HepG2 (cell line): ENCODE measurements at regions not wholly inside any gene's neighbourhood (a gene's known extent, or its start where the extent isn't known, plus 50 kb on each side); places are given as distances from the start of the nearest gene placed in this dataset.

ENCODE experiments used
- ATAC-seq: fragments of 200-7000 bp; cut with Tn5 transposase; 3 replicates; pipeline ENCODE4 v1.9.1; 2020; ENCODE audit warnings: mild to moderate bottlenecking, moderate library complexity
- BruUV-seq: library from RNA; stranded (reverse); fragments of 400-500 nt; replicated peaks from 2 replicates; lab custom pipeline; 2021; lab: Mats Ljungman, UMichigan
- CTCF ChIA-PET: fragments of 300-600 bp; formaldehyde crosslinking; extraction: SDS; loops from one replicate; lab custom pipeline; 2021; ENCODE audit warnings: low total read pairs, inconsistent platforms, low intra/inter-chr PET ratio; lab: Yijun Ruan, JAX
- POLR2A ChIA-PET: fragments of 350-600 bp; sonication (Branson Sonifier 250); formaldehyde crosslinking; loops from one replicate; lab custom pipeline; 2020; ENCODE audit warnings: antibody characterized with exemption, inconsistent platforms; lab: Yijun Ruan, JAX
- DNase-seq: peaks from one replicate; pipeline ENCODE4 v3.0.0-alpha.2; 2015; ENCODE audit warnings: low spot score
- FAIRE-seq: peaks from 3 replicates; lab custom pipeline; 2011; peaks lifted over from hg19 to GRCh38; lab: Jason Lieb, UNC
- H2AFZ ChIP-seq: one replicate; pipeline ENCODE4 v1.6.1; 2011; ENCODE audit warnings: low read length, inconsistent platforms
- H3K27ac ChIP-seq: fragments of 300-600 bp; 3 replicates; pipeline ENCODE4 v1.8.0; 2011; ENCODE audit warnings: mixed run types, mild to moderate bottlenecking, mixed read lengths, low read length, inconsistent platforms; ENCODE audit not compliant: insufficient read depth; ENCODE audit errors: extremely low read length
- H3K27me3 ChIP-seq, 2 experiments: fragments of 200-600 bp in 1 of 2; 2 replicates in 1 of 2; 3 replicates in 1 of 2; pipeline versions ENCODE4 v1.6.0 to v1.8.0; 2011; ENCODE audit warnings: low read length in 2 of 2, mild to moderate bottlenecking in 2 of 2, moderate library complexity in 2 of 2, inconsistent platforms in 1 of 2; ENCODE audit not compliant: insufficient read depth in 2 of 2, control insufficient read depth in 1 of 2
- H3K36me3 ChIP-seq, 2 experiments: fragments of 200-600 bp in 1 of 2; replicated peaks in 1 of 2; 2 replicates in 1 of 2; 3 replicates in 1 of 2; pipeline versions ENCODE4 v1.5.1 to v1.8.0; 2011; ENCODE audit warnings: low read length in 2 of 2, inconsistent platforms in 1 of 2; ENCODE audit not compliant: insufficient read depth in 2 of 2, control insufficient read depth in 1 of 2
- H3K4me1 ChIP-seq: 2 replicates; pipeline ENCODE4 v1.5.1; 2012; ENCODE audit warnings: low read length, inconsistent platforms; ENCODE audit not compliant: insufficient read depth
- H3K4me2 ChIP-seq: 2 replicates; pipeline ENCODE4 v1.6.0; 2011; ENCODE audit warnings: low read depth, low read length, inconsistent platforms
- H3K4me3 ChIP-seq, 3 experiments: fragments of 200-600 bp in 1 of 3; sonication (generic), shearing (Covaris generic) in 1 of 3; replicated peaks in 1 of 3; 2 replicates each; pipeline ENCODE4 v1.5.1; 2011 to 2016; ENCODE audit warnings: low read length in 3 of 3, inconsistent platforms in 2 of 3, low read depth in 2 of 3, mild to moderate bottlenecking in 2 of 3, control low read depth in 1 of 3, mixed read lengths in 1 of 3; ENCODE audit not compliant: insufficient read depth in 1 of 3
- H3K79me2 ChIP-seq: one replicate; pipeline ENCODE4 v1.6.1; 2011; ENCODE audit warnings: low read length, inconsistent platforms; ENCODE audit not compliant: insufficient read depth
- H3K9ac ChIP-seq: 2 replicates; pipeline ENCODE4 v1.6.0; 2011; ENCODE audit warnings: mild to moderate bottlenecking, low read depth, low read length, inconsistent platforms; ENCODE audit not compliant: insufficient read depth
- H3K9me3 ChIP-seq: 2 replicates; pipeline ENCODE4 v1.5.1; 2012; ENCODE audit warnings: mild to moderate bottlenecking, low read length
- H4K20me1 ChIP-seq: 2 replicates; pipeline ENCODE4 v1.6.0; 2011; ENCODE audit warnings: inconsistent platforms, mild to moderate bottlenecking, low read length, moderate library complexity; ENCODE audit not compliant: insufficient read depth
- ARNT ChIP-seq: fragments of 450-650 bp; IDR thresholded peaks from 2 replicates; pipeline ENCODE4 v1.6.1; 2017
- ATM ChIP-seq: fragments of 450-650 bp; IDR thresholded peaks from 2 replicates; pipeline ENCODE4 v1.7.1; 2017; ENCODE audit warnings: mild to moderate bottlenecking, borderline replicate concordance
- CREB1 ChIP-seq, 2 experiments: fragments of 450-650 bp in 1 of 2; IDR thresholded peaks; 2 replicates each; pipeline ENCODE4 v1.6.1; 2016 to 2017; ENCODE audit warnings: control low read depth in 1 of 2, mild to moderate bottlenecking in 1 of 2, missing compliant biosample characterization in 1 of 2, missing genetic modification characterization in 1 of 2
- FOXA1 ChIP-seq, 2 experiments: fragments of 450-650 bp in 1 of 2; sonication (generic) in 1 of 2; formaldehyde crosslinking in 1 of 2; IDR thresholded peaks; 2 replicates each; pipeline versions ENCODE4 v1.4.0 to v1.6.1; 2016 to 2020; ENCODE audit warnings: missing genetic modification reagents in 1 of 2
- FOXK2 ChIP-seq: fragments of 450-650 bp; IDR thresholded peaks from 2 replicates; pipeline ENCODE4 v1.6.1; 2016
- FOXP1 ChIP-seq, 2 experiments: fragments of 450-650 bp in 1 of 2; IDR thresholded peaks; 2 replicates each; pipeline ENCODE4 v1.6.1; 2017 to 2018; ENCODE audit warnings: antibody characterized with exemption in 1 of 2
- HOXA3 ChIP-seq: sonication (generic); formaldehyde crosslinking; IDR thresholded peaks from 2 replicates; pipeline ENCODE4 v1.5.0; 2020; ENCODE audit warnings: missing genetic modification reagents
- NBN ChIP-seq: fragments of 450-650 bp; conservative IDR thresholded peaks from 2 replicates; pipeline ENCODE4 v1.6.1; 2017
- NFRKB ChIP-seq: fragments of 450-650 bp; IDR thresholded peaks from 2 replicates; pipeline ENCODE4 v1.6.1; 2017
- ZNF207 ChIP-seq: fragments of 450-650 bp; IDR thresholded peaks from 2 replicates; pipeline ENCODE4 v1.6.1; 2016; ENCODE audit warnings: antibody characterized with exemption, borderline replicate concordance
- ZNF776 ChIP-seq: sonication (generic); formaldehyde crosslinking; IDR thresholded peaks from 2 replicates; pipeline ENCODE4 v1.4.0; 2020; ENCODE audit warnings: mild to moderate bottlenecking, missing genetic modification reagents
- ZNF790 ChIP-seq: sonication (generic); formaldehyde crosslinking; IDR thresholded peaks from 2 replicates; pipeline ENCODE4 v1.8.0; 2022; ENCODE audit warnings: missing genetic modification reagents, mild to moderate bottlenecking, borderline replicate concordance
- WGBS: methylation state at CpG from one replicate; pipeline ENCODE4 v1.1.6; 2017; ENCODE audit warnings: low lambda C conversion rate; 5-methylcytosine and 5-hydroxymethylcytosine counted together
- in situ Hi-C: cut with HindIII; loops from 2 replicates; pipeline ENCODE4 v1.10.0; 2017; ENCODE audit warnings: low pct_unique_long_range_greater_than_20kb; ENCODE audit not compliant: extremely low pct_ligation_motif_present
- intact Hi-C: fragments of 100-400 bp; cut with micrococcal nuclease; formaldehyde crosslinking; loops from one replicate; pipeline ENCODE4 v1.10.0; 2022; ENCODE audit not compliant: unreplicated experiment
- TF ChIP-seq, protein P1 (sequence below): IDR thresholded peaks from 2 replicates; pipeline ENCODE4 v1.6.1; 2018; ENCODE audit warnings: missing genetic modification reagents, mild to moderate bottlenecking, missing compliant biosample characterization
- TF ChIP-seq, protein P2 (sequence below), 2 experiments: fragments of 450-650 bp in 1 of 2; sonication (generic) in 1 of 2; formaldehyde crosslinking in 1 of 2; IDR thresholded peaks; 2 replicates each; pipeline versions ENCODE4 v1.6.1 to v1.8.0; 2016 to 2022; ENCODE audit warnings: antibody characterized with exemption in 1 of 2, mild to moderate bottlenecking in 1 of 2, missing genetic modification reagents in 1 of 2

DNA sequence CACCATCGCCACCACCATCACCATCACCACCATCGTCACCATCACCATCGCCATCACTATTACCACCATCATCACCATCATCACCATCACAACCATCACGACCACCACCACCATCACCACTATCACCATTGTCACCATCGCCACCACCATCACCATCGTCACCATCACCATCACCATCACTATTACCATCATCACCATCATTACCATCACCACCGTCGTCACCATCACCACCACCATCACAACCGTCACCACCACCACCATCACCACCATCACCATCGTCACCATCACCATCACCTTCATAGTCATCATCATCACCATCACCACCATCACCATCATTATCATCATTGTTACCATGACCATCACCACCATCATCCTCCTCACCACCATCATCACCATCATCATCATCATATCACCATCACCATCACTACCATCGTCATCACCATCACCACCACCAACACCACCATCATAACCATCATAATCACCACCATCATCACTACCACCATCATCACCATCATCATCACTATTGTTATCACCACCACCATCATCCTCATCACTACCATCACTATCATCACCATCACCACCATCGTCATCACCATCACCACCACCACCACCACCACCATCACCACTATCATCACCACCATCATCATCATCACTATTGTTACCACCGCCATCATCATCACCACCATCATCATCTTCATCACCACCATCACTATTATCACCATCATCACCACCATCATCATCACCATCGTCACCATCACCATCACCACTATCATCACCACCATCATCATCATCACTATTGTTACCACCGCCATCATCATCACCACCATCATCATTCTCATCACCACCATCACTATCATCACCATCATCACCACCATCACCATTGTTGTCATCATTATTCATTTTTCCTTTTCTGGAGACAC, 51.5 kb upstream of the ZNF469 start:
- WGBS = 47% methylated on average over 15 of the region's 15 CpGs
- Histone ChIP-seq H4K20me1 (no peaks in the 10 kb centered on the region; the same call in 1 of the 2 replicates), H2AFZ (no peak overlapping the region), H3K27me3 (peaks cover 20 to 41% of the 10 kb centered on the region in 2 experiments; a peak in 4 of 5 replicates), H3K4me1 (peaks cover 13% of the 10 kb centered on the region), H3K9me3 (peaks cover 5% of the 10 kb centered on the region; the same call in 1 of the 2 replicates), H3K4me2 (no peak overlapping the region), H3K27ac (no peak overlapping the region), H3K36me3 (no peaks in the 10 kb centered on the region), H3K4me3 (no peak overlapping the region), H3K79me2 (no peaks in the 10 kb centered on the region), H3K9ac (no peak overlapping the region)
- ChIA-PET POLR2A (no interaction called here), CTCF (no interaction called here)
- FAIRE-seq (no peak), ATAC-seq (no peak), DNase-seq (no peak)
- intact Hi-C loops = no loop called here
- in situ Hi-C loops = no loop called here
- no TSS peak for BruUV-seq
- TF ChIP-seq CREB1 (IDR thresholded peaks at IDR 0.05) (peak; percentile 98), CREB1 (CRISPR knock-in tag; IDR thresholded peaks at IDR 0.05) (no peak), HOXA3 (CRISPR knock-in tag) (no peak), ZNF776 (CRISPR knock-in tag) (no peak), ZNF790 (CRISPR knock-in tag) (no peak), NBN (peak; percentile 36; the same call in 1 of the 2 replicates), ARNT (peak; percentile 76; the same call in 1 of the 2 replicates), FOXP1 (IDR thresholded peaks at IDR 0.05) (peak; percentile 64), FOXP1 (CRISPR knock-in tag; IDR thresholded peaks at IDR 0.05) (no peak), ATM (peak; percentile 18; the same call in 1 of the 2 replicates), FOXA1 (IDR thresholded peaks at IDR 0.05) (peak; percentile 20; the same call in 1 of the 2 replicates), FOXA1 (CRISPR knock-in tag; IDR thresholded peaks at IDR 0.05) (no peak), NFRKB (peak; percentile 7; the same call in 1 of the 2 replicates), FOXK2 (peak; percentile 47), ZNF207 (0 out of 2 replicates have a peak, but pooled peaks have one; percentile 26)
- TF ChIP-seq, protein P1, sequence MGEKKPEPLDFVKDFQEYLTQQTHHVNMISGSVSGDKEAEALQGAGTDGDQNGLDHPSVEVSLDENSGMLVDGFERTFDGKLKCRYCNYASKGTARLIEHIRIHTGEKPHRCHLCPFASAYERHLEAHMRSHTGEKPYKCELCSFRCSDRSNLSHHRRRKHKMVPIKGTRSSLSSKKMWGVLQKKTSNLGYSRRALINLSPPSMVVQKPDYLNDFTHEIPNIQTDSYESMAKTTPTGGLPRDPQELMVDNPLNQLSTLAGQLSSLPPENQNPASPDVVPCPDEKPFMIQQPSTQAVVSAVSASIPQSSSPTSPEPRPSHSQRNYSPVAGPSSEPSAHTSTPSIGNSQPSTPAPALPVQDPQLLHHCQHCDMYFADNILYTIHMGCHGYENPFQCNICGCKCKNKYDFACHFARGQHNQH = no peak
- TF ChIP-seq, protein P2, sequence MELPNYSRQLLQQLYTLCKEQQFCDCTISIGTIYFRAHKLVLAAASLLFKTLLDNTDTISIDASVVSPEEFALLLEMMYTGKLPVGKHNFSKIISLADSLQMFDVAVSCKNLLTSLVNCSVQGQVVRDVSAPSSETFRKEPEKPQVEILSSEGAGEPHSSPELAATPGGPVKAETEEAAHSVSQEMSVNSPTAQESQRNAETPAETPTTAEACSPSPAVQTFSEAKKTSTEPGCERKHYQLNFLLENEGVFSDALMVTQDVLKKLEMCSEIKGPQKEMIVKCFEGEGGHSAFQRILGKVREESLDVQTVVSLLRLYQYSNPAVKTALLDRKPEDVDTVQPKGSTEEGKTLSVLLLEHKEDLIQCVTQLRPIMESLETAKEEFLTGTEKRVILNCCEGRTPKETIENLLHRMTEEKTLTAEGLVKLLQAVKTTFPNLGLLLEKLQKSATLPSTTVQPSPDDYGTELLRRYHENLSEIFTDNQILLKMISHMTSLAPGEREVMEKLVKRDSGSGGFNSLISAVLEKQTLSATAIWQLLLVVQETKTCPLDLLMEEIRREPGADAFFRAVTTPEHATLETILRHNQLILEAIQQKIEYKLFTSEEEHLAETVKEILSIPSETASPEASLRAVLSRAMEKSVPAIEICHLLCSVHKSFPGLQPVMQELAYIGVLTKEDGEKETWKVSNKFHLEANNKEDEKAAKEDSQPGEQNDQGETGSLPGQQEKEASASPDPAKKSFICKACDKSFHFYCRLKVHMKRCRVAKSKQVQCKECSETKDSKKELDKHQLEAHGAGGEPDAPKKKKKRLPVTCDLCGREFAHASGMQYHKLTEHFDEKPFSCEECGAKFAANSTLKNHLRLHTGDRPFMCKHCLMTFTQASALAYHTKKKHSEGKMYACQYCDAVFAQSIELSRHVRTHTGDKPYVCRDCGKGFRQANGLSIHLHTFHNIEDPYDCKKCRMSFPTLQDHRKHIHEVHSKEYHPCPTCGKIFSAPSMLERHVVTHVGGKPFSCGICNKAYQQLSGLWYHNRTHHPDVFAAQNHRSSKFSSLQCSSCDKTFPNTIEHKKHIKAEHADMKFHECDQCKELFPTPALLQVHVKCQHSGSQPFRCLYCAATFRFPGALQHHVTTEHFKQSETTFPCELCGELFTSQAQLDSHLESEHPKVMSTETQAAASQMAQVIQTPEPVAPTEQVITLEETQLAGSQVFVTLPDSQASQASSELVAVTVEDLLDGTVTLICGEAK (IDR thresholded peaks at IDR 0.05) = peak; percentile 23; the same call in 1 of the 2 replicates
- TF ChIP-seq, protein P2 (CRISPR knock-in tag; IDR thresholded peaks at IDR 0.05) = no peak
